Right atrium auricular region (tissue), 2 donors: ENCODE measurements at regions not wholly inside any gene's neighbourhood (a gene's known extent, or its start where the extent isn't known, plus 50 kb on each side); places are given as distances from the start of the nearest gene placed in this dataset.

Experiments used
- DNase-seq: peaks from one replicate; pipeline ENCODE4 v3.0.0-alpha.2; 2019; ENCODE audit warnings: low spot score
- H3K27ac ChIP-seq, 2 donors: fragments of 200-600 bp; sonication (generic); 1 replicate in 1 of 2; 2 replicates in 1 of 2; pipeline ENCODE4 v1.5.1; 2016 to 2019
- H3K27me3 ChIP-seq, 2 donors: fragments of 200-600 bp; sonication (generic); one replicate each; pipeline versions ENCODE4 v1.5.1 to v1.6.0; 2017 to 2019
- H3K36me3 ChIP-seq: fragments of 200-600 bp; sonication (generic); one replicate; pipeline ENCODE4 v1.5.1; 2016
- H3K4me1 ChIP-seq, 2 donors: fragments of 200-600 bp; sonication (generic); one replicate each; pipeline versions ENCODE4 v1.5.1 to v1.6.0; 2017 to 2019
- H3K4me3 ChIP-seq, 2 donors: fragments of 200-600 bp; sonication (generic); 1 replicate in 1 of 2; 2 replicates in 1 of 2; pipeline ENCODE4 v1.5.1; 2017 to 2019; ENCODE audit warnings: mild to moderate bottlenecking in 1 of 2, moderate library complexity in 1 of 2
- H3K9me3 ChIP-seq, 2 donors: fragments of 200-600 bp; sonication (generic); one replicate each; pipeline ENCODE4 v1.5.1; 2019
- TF ChIP-seq, protein P1 (sequence below), 2 donors: fragments of 200-600 bp; sonication (generic); IDR thresholded peaks; one replicate each; pipeline ENCODE4 v1.5.1; 2019; ENCODE audit warnings: antibody characterized with exemption in 2 of 2

DNA sequence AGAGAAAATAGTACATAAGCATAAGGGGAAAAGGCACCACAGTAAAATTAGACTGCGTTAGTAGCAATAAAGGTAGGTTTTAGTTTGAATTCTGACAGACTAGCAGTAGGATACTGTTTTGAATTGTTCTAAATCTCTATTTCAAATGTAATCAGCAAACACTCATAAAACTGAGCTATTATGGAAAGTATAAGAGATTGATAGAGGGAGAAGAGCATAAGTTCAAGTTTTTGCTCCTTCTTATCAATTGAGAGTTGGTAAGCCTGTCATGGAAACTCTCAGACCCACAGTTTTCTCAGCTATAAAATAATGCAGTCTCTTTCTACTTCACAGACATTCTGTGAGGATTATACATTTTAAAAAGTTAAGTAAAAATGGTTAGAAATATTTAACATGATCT, 840.2 kb upstream of the CNTN5 start:
- Histone ChIP-seq H3K27me3 (no peaks in the 10 kb centered on the region), H3K4me3 (no peak overlapping the region), H3K36me3 (no peaks in the 10 kb centered on the region), H3K9me3 (peaks cover 0 to 5% of the 10 kb centered on the region in 2 donors), H3K27ac (no peak overlapping the region), H3K4me1 (no peaks in the 10 kb centered on the region)
- DNase-seq = no peak
- TF ChIP-seq, protein P1, sequence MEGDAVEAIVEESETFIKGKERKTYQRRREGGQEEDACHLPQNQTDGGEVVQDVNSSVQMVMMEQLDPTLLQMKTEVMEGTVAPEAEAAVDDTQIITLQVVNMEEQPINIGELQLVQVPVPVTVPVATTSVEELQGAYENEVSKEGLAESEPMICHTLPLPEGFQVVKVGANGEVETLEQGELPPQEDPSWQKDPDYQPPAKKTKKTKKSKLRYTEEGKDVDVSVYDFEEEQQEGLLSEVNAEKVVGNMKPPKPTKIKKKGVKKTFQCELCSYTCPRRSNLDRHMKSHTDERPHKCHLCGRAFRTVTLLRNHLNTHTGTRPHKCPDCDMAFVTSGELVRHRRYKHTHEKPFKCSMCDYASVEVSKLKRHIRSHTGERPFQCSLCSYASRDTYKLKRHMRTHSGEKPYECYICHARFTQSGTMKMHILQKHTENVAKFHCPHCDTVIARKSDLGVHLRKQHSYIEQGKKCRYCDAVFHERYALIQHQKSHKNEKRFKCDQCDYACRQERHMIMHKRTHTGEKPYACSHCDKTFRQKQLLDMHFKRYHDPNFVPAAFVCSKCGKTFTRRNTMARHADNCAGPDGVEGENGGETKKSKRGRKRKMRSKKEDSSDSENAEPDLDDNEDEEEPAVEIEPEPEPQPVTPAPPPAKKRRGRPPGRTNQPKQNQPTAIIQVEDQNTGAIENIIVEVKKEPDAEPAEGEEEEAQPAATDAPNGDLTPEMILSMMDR (IDR thresholded peaks at IDR 0.05) = no peak

DNA sequence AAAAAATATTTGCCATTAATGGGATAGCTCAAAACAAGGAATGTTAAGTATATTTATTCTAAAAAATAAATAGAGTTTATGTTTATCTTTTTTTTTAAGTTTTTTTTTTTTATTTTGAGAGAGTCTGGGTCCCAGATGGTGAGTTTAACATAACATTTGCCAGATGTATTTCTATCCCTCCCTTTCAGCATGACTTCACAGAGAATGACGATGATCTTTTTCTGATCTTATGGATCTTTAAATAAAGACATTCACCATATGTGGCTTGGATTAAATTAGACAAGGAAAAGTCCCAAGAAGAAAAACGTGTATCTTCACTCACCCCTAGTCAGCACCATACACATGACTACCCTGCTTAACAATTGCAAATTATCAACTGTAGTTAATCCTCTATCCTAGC, 839.8 kb upstream of the CNTN5 start:
- DNase-seq = no peak
- Histone ChIP-seq H3K4me3 (no peak overlapping the region), H3K27ac (no peak overlapping the region), H3K36me3 (no peaks in the 10 kb centered on the region), H3K27me3 (no peaks in the 10 kb centered on the region), H3K4me1 (no peaks in the 10 kb centered on the region), H3K9me3 (peaks cover 0 to 9% of the 10 kb centered on the region in 2 donors)
- TF ChIP-seq, protein P1 (IDR thresholded peaks at IDR 0.05) = no peak

DNA sequence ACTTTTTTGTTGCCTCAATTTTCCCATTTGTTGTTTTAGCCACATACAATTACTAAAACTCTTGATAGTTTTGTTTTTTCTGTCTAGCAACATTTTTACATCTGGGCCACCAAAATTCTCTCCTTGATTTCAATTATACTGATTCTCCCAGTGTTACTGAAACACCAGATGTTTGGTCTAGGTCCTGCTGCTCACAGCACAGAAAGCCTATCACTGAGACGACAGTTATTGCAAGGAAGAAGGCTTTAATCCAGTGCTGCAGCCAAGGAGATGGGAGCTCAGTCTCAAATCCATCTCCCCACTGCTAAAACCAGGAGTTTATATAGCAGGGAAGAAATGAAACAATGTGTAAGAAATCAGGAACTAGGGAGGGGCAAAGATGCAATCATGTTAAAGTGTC, 837.7 kb upstream of the CNTN5 start:
- no peak for DNase-seq
- Histone ChIP-seq H3K9me3 (peaks cover 0 to 16% of the 10 kb centered on the region in 2 donors), H3K4me3 (no peak overlapping the region), H3K27me3 (no peaks in the 10 kb centered on the region), H3K4me1 (no peaks in the 10 kb centered on the region), H3K27ac (no peak overlapping the region), H3K36me3 (no peaks in the 10 kb centered on the region)
- TF ChIP-seq, protein P1 (IDR thresholded peaks at IDR 0.05) = no peak

DNA sequence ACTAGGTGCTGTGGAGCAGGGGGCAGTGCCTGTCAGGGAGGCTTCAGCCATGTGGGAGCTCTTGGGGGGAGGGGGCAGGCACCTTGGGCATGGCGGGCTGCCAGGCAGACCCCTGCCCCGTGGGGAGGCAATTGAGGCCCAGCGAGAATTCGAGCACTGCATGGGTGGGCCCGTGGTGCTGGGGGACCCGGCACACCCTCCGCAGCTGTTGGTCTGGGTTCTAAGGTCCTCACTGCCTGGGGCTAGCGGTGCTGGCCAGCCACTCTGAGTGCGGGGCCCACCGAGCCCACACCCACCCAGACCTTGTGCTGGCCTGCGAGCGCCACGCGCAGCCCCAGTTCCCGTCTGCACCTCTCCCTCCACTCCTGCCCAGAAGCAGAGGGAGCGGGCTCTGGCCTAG, 835.5 kb upstream of the CNTN5 start:
- H3K27ac ChIP-seq = no peak overlapping the region
- H3K4me1 ChIP-seq = no peaks in the 10 kb centered on the region
- H3K9me3 ChIP-seq = peaks cover 0 to 16% of the 10 kb centered on the region in 2 donors
- DNase-seq = no peak
- no peaks in the 10 kb centered on the region for H3K27me3 ChIP-seq
- no peaks in the 10 kb centered on the region for H3K36me3 ChIP-seq
- H3K4me3 ChIP-seq = no peak overlapping the region
- TF ChIP-seq, protein P1 (IDR thresholded peaks at IDR 0.05) = no peak

DNA sequence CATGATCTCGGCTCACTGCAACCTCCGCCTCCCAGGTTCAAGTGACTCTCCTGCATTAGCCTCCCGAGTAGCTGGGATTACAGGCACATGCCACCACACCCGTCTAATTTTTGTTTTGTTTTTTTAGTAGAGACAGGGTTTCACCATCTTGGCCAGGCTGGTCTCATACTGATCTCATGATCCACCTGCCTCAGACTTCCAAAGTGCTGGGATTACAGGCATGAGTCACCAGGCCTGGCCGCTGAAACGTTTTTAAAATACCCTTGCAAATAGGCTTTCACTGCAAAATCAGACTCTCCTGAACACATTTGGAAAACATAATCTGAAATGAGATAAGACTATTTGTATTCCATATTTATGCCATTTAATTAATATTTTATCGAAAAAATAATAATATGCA, 826.1 kb upstream of the CNTN5 start:
- no peaks in the 10 kb centered on the region for H3K27me3 ChIP-seq
- TF ChIP-seq, protein P1 (IDR thresholded peaks at IDR 0.05) = no peak
- no peaks in the 10 kb centered on the region for H3K9me3 ChIP-seq
- H3K4me1 ChIP-seq = no peaks in the 10 kb centered on the region
- no peak for DNase-seq
- H3K27ac ChIP-seq = no peak overlapping the region
- H3K4me3 ChIP-seq = no peak overlapping the region
- no peaks in the 10 kb centered on the region for H3K36me3 ChIP-seq

DNA sequence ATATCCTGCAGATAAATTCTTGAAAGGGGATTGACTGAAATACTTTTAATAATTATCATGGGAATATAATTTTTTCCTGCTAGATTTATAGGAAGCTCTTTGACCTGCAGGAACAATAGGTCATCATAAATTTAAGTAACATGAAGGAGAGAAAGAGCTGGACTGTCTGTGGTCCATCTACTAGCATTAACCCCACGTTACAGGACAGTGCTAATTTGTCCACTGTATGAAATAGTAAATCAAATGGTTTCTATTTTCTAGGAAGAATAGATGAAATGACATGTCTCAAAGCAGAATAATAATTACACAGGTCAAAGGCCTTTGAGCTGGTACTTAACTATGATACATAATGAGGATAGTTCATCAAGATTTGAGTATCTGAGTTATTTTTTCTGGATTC, 825.4 kb upstream of the CNTN5 start:
- Histone ChIP-seq H3K27me3 (no peaks in the 10 kb centered on the region), H3K4me1 (no peaks in the 10 kb centered on the region), H3K4me3 (no peak overlapping the region), H3K27ac (no peak overlapping the region), H3K9me3 (no peaks in the 10 kb centered on the region), H3K36me3 (no peaks in the 10 kb centered on the region)
- TF ChIP-seq, protein P1 (IDR thresholded peaks at IDR 0.05) = no peak
- no peak for DNase-seq
